ENCODE measurements at regions not wholly inside any gene's neighbourhood (a gene's known extent, or its start where the extent isn't known, plus 50 kb on each side); places are given as distances from the start of the nearest gene placed in this dataset.
"Not testable (repeated sequence)": the region's sequence is repeated elsewhere in the genome, so short reads cannot be mapped to it uniquely, and the experiment has no call there.

GRCh38 chr4:14143892-14144291 lies 516.4 kb upstream of the BOD1L1 start:
- DNase-seq, result no peak
- intact Hi-C loops (cut with DNase I), result no loop called here

DNA sequence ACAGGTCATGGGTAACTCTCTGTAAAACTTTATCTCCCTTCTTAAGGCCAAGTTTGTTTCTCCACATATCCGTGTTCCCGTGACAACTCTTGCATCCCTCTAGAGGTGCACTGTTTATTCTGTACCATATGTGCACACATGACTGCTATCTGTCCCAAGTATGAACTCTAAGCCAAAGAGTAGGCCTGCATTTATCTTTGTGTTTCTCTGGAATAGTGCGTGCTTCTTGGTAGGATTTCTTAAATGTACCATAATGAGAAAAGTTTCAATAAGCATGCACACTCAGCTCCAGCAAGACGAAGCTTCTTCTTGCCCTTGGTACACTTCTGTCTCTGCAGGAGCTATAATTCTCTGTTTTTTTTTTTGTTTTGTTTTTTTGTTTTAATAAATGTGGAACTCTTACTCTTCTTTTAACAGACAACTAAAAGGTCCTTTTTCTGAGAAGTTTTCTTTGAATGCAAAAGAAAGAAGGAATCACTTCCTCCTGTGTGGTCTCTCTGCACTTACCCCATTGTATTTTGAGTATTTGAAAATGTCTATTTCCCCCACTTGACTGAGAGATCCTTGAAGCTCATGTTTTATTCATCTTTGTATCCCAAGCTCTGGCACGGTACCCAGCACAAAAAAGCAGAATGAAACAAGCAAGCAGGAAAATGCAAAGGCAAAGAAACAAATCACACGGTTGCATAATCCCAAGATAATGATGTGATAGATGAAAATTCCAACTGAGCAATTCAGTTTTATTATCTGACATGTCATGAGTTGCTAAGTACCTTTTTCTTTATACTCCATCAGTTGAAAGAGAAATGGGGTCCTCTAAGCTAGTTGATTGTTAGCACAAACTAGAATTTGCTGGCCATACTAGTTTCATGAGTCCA lies 521.9 kb upstream of the BOD1L1 start:
- intact Hi-C loops (cut with DNase I), result no loop called here
- DNase-seq, result peak in 2 of 10 donors; percentile 8 to 13

DNA sequence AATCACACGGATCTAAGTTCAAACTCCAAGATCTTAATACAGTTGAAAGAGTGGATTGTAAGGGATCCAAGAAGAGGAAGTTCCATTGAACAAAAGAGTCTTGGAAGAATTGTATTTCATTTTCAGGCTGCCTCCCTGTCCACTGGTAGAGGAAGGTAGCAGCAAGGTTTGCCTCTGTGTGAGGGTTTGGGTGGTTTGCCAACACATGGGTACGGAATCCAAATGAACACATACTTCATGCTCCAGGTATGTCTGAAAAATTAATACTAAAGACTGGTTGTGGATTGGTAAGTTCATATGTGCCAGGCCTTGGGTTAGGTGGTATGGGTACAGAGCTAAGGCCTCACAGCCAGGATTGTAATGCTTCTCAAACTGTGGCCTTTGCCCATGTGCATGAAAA lies 523.6 kb upstream of the BOD1L1 start:
- intact Hi-C loops (cut with DNase I), result no loop called here

DNA sequence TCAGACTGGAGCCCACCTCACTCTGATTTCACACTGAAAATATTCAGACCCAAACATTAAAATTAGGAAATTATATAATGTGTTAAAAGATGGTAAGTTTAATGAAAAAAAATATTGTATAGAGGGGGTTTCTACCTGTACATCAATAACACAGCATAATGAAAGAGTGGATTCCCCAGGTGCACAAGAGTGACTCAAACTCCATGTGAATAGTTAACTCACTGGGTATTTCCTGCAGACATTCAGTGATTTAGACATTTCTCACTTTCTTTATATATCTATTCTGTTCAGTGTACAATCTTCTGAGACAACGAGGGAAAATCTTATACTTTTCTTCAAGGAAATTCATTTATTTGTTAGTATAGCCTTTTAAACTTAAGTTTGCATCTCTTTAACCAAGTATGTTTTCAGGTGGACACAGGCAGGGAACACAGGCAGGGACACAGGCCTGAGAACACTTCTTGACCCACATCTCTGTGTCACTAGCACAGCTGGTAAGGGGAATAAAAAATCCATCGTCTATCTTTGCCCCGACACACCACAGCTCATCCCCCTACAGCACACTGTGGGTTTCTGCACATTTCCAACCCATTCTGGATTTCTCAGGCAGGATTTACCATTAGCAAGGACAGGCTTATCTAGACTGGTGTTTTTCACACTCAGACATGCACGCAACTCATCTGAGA lies 525.5 kb upstream of the BOD1L1 start:
- no peak for DNase-seq
- intact Hi-C loops (cut with DNase I), result no loop called here

More for the DNA sequence above, 523.6 kb upstream of the BOD1L1 start:
- no peak for DNase-seq

- intact Hi-C loops (cut with DNase I), result no loop called here
- peak in 2 of 10 donors; percentile 8 to 18 for DNase-seq
Measured at GRCh38 chr4:14155803-14156202, 528.3 kb upstream of the BOD1L1 start.

DNA sequence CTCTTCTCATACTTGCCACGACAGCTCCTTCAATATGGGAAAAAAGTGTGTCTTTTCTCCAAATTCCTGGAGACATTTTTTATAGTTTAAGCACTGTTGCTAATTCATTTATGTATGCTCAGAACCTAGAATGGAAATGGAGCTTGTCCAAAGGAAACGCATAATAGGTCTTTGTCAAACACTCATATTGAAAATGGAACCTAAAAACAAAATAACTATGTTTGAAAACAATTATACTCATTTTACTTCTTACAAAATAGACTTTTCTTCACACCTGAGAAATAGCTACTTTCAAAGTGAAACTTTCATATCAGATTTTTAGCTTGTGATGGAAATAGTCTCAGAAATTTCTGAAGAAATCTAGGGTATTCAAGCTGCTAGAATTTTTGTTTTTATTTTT lies 529.7 kb upstream of the BOD1L1 start:
- intact Hi-C loops (cut with DNase I), result no loop called here
- no peak for DNase-seq

GRCh38 chr4:14165222-14165920 lies 537.8 kb upstream of the BOD1L1 start:
- DNase-seq, result no peak
- intact Hi-C loops (cut with DNase I), result no loop called here

- intact Hi-C loops (cut with DNase I), result no loop called here
- no peak for DNase-seq
Measured at GRCh38 chr4:14167876-14168510, 540.5 kb upstream of the BOD1L1 start.

- DNase-seq, result no peak
- intact Hi-C loops (cut with DNase I), result no loop called here
Measured at GRCh38 chr4:14168919-14169318, 541.4 kb upstream of the BOD1L1 start.

GRCh38 chr4:14169460-14169859 lies 541.9 kb upstream of the BOD1L1 start:
- intact Hi-C loops (cut with DNase I), result no loop called here
- no peak for DNase-seq

GRCh38 chr4:14169940-14170339 lies 542.4 kb upstream of the BOD1L1 start:
- DNase-seq; intact Hi-C loops (cut with DNase I): not testable (repeated sequence)

GRCh38 chr4:14176613-14177012 lies 549.1 kb upstream of the BOD1L1 start:
- intact Hi-C loops (cut with DNase I), result no loop called here
- no peak for DNase-seq

- intact Hi-C loops (cut with DNase I), result no loop called here
- no peak for DNase-seq
Measured at GRCh38 chr4:14177987-14178386, 550.5 kb upstream of the BOD1L1 start.

- no peak for DNase-seq
- intact Hi-C loops (cut with DNase I), result no loop called here
Measured at GRCh38 chr4:14178421-14178820, 550.9 kb upstream of the BOD1L1 start.

GRCh38 chr4:14180166-14180565 lies 552.6 kb upstream of the BOD1L1 start:
- DNase-seq, result no peak
- intact Hi-C loops (cut with DNase I), result no loop called here

DNA sequence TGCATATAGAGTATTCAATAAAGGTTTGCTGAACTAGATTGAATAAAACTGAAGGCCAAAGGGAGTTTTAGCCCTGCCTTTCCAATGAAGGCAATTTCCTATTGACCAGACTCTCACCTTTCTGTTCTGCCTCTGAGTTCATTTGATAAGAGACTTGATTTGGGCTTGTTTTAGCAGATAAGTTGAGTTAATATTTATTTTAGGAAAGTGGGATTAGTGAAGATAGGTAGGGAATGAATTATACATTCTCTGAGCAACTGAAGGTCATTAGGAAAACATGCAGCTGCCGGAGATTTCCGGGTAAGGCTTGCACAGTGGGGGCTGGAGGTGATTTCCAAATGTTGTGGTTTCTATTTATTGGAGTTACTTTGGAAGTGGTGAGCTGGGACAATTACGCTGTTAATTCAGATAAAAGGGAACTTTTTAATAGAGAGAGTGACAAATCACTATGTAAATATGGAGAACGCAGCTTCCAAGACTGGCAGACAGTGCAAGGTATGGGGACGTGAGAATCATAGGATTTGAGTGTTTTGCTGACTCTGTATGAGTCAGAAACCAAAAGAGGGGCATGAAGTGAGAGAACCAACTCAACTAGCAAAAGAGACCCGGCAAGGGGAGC lies 553.6 kb upstream of the BOD1L1 start:
- intact Hi-C loops (cut with DNase I), result no loop called here
- no peak for DNase-seq

- intact Hi-C loops (cut with DNase I), result no loop called here
Measured at GRCh38 chr4:14182148-14182547, 554.6 kb upstream of the BOD1L1 start.

DNA sequence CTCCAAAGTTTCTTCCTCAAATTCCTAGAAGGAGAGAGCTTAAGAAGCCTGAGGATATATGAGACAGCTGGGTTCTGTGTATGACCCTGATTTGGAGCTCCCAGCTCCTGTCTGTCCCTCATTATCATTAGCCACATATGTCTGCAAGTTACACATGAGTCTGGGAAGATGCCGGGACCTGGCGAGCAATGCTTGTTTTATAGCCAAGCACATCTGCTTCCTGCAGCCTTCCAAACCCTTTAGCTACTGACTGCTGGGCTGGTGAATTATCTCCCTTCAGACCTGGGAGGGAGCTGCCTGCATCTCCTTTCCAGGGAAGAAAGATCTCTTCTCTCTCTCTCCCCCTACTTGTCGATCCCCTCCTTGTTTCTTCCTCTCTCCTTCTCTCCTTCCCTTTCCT lies 556.7 kb upstream of the BOD1L1 start:
- DNase-seq, result peak in 8 of 10 donors; percentile 14 to 84 (median 26)
- intact Hi-C loops (cut with DNase I), result no loop called here

More at GRCh38 chr4:14182148-14182547, 554.6 kb upstream of the BOD1L1 start:
- DNase-seq, result no peak

- intact Hi-C loops (cut with DNase I), result no loop called here
- DNase-seq, result no peak
Measured at GRCh38 chr4:14184767-14185166, 557.2 kb upstream of the BOD1L1 start.

GRCh38 chr4:14188214-14188613 lies 560.7 kb upstream of the BOD1L1 start:
- no peak for DNase-seq
- intact Hi-C loops (cut with DNase I), result no loop called here
